HCT116 (cell line): ENCODE measurements at regions not wholly inside any gene's neighbourhood (a gene's known extent, or its start where the extent isn't known, plus 50 kb on each side); places are given as distances from the start of the nearest gene placed in this dataset.

Experiments used
- ATAC-seq: fragments of 200-7000 bp; cut with Tn5 transposase; 2 replicates; pipeline ENCODE4 v1.9.1; 2020; ENCODE audit warnings: mild to moderate bottlenecking, moderate library complexity
- BruUV-seq: library from RNA; stranded (reverse); fragments of 400-500 nt; replicated peaks from 2 replicates; lab custom pipeline; 2021; lab: Mats Ljungman, UMichigan
- CTCF ChIA-PET: fragments of 300-600 bp; sonication (Branson Sonifier 250); formaldehyde crosslinking; loops from one replicate; lab custom pipeline; 2021; ENCODE audit warnings: antibody characterized with exemption; lab: Charles Lee
- POLR2A ChIA-PET: fragments of 300-600, 350-600 bp; sonication (Branson Sonifier 250); formaldehyde crosslinking; loops from one replicate; lab custom pipeline; 2021; ENCODE audit warnings: antibody characterized with exemption; lab: Charles Lee
- RAD21 ChIA-PET, 2 experiments: fragments of 300-600 bp; sonication (Branson Sonifier 250); formaldehyde crosslinking; loops; one replicate each; lab custom pipeline; 2023; ENCODE audit warnings: low total read pairs in 2 of 2; ENCODE audit not compliant: uncharacterized antibody in 2 of 2, unreplicated experiment in 2 of 2, low non-redundant PET in 1 of 2; lab: Charles Lee
- DNase-seq: peaks from one replicate; pipeline ENCODE4 v3.0.0-alpha.2; 2010; ENCODE audit warnings: low read depth, low spot score
- H2AFZ ChIP-seq: fragments of 200-600 bp; shearing (Covaris generic), sonication (generic); 2 replicates; pipeline ENCODE4 v1.6.1; 2017; ENCODE audit warnings: low read depth, mixed run types, mixed read lengths, antibody characterized with exemption, low read length; ENCODE audit not compliant: poor library complexity, severe bottlenecking
- H3K27ac ChIP-seq: 2 replicates; pipeline ENCODE4 v1.5.1; 2012; ENCODE audit warnings: low read depth, low read length
- H3K27me3 ChIP-seq: fragments of 200-600 bp; sonication (generic); 2 replicates; pipeline ENCODE4 v1.6.1; 2016; ENCODE audit warnings: mixed run types, low read length, mixed read lengths; ENCODE audit not compliant: insufficient read depth
- H3K36me3 ChIP-seq, 2 experiments: fragments of 200-500 bp in 1 of 2; fragments of 200-600 bp in 1 of 2; sonication (Bioruptor generic) in 1 of 2; sonication (generic) in 1 of 2; 2 replicates each; pipeline versions ENCODE4 v1.5.1 to v1.6.1; 2014 to 2016; ENCODE audit warnings: low read length in 2 of 2, inconsistent platforms in 1 of 2, mixed read lengths in 1 of 2, mixed run types in 1 of 2; ENCODE audit not compliant: insufficient read depth in 2 of 2, control insufficient read depth in 1 of 2
- H3K4me1 ChIP-seq, 2 experiments: fragments of 200-600 bp in 1 of 2; sonication (generic) in 1 of 2; 2 replicates each; pipeline versions ENCODE4 v1.5.1 to v1.6.1; 2012 to 2017; ENCODE audit warnings: low read length in 2 of 2, inconsistent platforms in 1 of 2, mild to moderate bottlenecking in 1 of 2, mixed read lengths in 1 of 2, mixed run types in 1 of 2, moderate library complexity in 1 of 2; ENCODE audit not compliant: insufficient read depth in 2 of 2, control insufficient read depth in 1 of 2
- H3K4me2 ChIP-seq: fragments of 200-600 bp; sonication (generic); 2 replicates; pipeline ENCODE4 v1.6.1; 2017; ENCODE audit warnings: mixed run types, low read length, mixed read lengths
- H3K4me3 ChIP-seq, 2 experiments: fragments of 200-600 bp in 1 of 2; sonication (generic) in 1 of 2; replicated peaks in 1 of 2; 2 replicates each; pipeline ENCODE4 v1.5.1; 2011 to 2016; ENCODE audit warnings: low read length in 2 of 2, control low read depth in 1 of 2, low read depth in 1 of 2, mild to moderate bottlenecking in 1 of 2, mixed read lengths in 1 of 2, mixed run types in 1 of 2
- H3K79me2 ChIP-seq: fragments of 200-600 bp; sonication (generic); 2 replicates; pipeline ENCODE4 v1.6.1; 2017; ENCODE audit warnings: mild to moderate bottlenecking, mixed run types, low read length, moderate library complexity, mixed read lengths; ENCODE audit not compliant: insufficient read depth
- H3K9ac ChIP-seq: fragments of 200-600 bp; sonication (generic); 2 replicates; pipeline ENCODE4 v1.6.1; 2016; ENCODE audit warnings: low read length, mixed read lengths
- H3K9me2 ChIP-seq: fragments of 200-600 bp; sonication (generic), shearing (Covaris generic); 2 replicates; pipeline ENCODE4 v1.6.1; 2017; ENCODE audit warnings: mixed run types, mild to moderate bottlenecking, moderate library complexity; ENCODE audit not compliant: insufficient read depth
- H3K9me3 ChIP-seq, 2 experiments: fragments of 200-500 bp in 1 of 2; fragments of 200-600 bp in 1 of 2; sonication (Bioruptor generic) in 1 of 2; sonication (generic) in 1 of 2; 2 replicates each; pipeline ENCODE4 v1.6.1; 2014 to 2017; ENCODE audit warnings: low read length in 2 of 2, mixed read lengths in 2 of 2, inconsistent platforms in 1 of 2, low read depth in 1 of 2, mild to moderate bottlenecking in 1 of 2, mixed run types in 1 of 2, moderate library complexity in 1 of 2; ENCODE audit not compliant: control insufficient read depth in 1 of 2, insufficient read depth in 1 of 2
- H4K20me1 ChIP-seq: fragments of 200-600 bp; sonication (generic), shearing (Covaris generic); 2 replicates; pipeline ENCODE4 v1.6.1; 2017; ENCODE audit warnings: mixed run types, mild to moderate bottlenecking, moderate library complexity; ENCODE audit not compliant: insufficient read depth
- CBX3 ChIP-seq: IDR thresholded peaks from 2 replicates; pipeline ENCODE4 v1.6.1; 2012; ENCODE audit warnings: low read depth
- EGR1 ChIP-seq: IDR thresholded peaks from 2 replicates; pipeline ENCODE4 v1.6.1; 2012; ENCODE audit warnings: low read depth
- ELF1 ChIP-seq: IDR thresholded peaks from 2 replicates; pipeline ENCODE4 v1.6.1; 2012; ENCODE audit warnings: low read depth, borderline replicate concordance
- EZH2 ChIP-seq: fragments of 200-600 bp; sonication (generic); IDR thresholded peaks from 2 replicates; pipeline ENCODE4 v1.6.1; 2017; ENCODE audit warnings: antibody characterized with exemption, mixed run types
- FOSL1 ChIP-seq: IDR thresholded peaks from 2 replicates; pipeline ENCODE4 v1.6.1; 2012; ENCODE audit warnings: low read depth
- JUND ChIP-seq: IDR thresholded peaks from 2 replicates; pipeline ENCODE4 v1.6.1; 2012
- POLR2A ChIP-seq: IDR thresholded peaks from 2 replicates; pipeline ENCODE4 v1.7.0; 2011; ENCODE audit warnings: borderline replicate concordance; ENCODE audit not compliant: insufficient read depth, insufficient read length; ENCODE audit errors: extremely low read depth
- REST ChIP-seq: IDR thresholded peaks from 2 replicates; pipeline ENCODE4 v1.6.1; 2012; ENCODE audit warnings: low read depth
- SP1 ChIP-seq: IDR thresholded peaks from 2 replicates; pipeline ENCODE4 v1.6.1; 2012; ENCODE audit warnings: low read depth
- SRF ChIP-seq: IDR thresholded peaks from 2 replicates; pipeline ENCODE4 v1.6.1; 2012; ENCODE audit warnings: low read depth
- TCF7L2 ChIP-seq: IDR thresholded peaks from 2 replicates; pipeline ENCODE4 v1.7.0; 2011; ENCODE audit warnings: borderline replicate concordance, inconsistent platforms; ENCODE audit not compliant: insufficient read depth, insufficient read length; ENCODE audit errors: extremely low read depth
- YY1 ChIP-seq: IDR thresholded peaks from 2 replicates; pipeline ENCODE4 v1.6.1; 2011; ENCODE audit warnings: low read length, low read depth, moderate library complexity, mild to moderate bottlenecking; ENCODE audit not compliant: insufficient replicate concordance; ENCODE audit errors: extremely low read depth
- ZBTB33 ChIP-seq: IDR thresholded peaks from 2 replicates; pipeline ENCODE4 v1.6.1; 2011; ENCODE audit warnings: mild to moderate bottlenecking, low read length, moderate library complexity; ENCODE audit not compliant: insufficient replicate concordance; ENCODE audit errors: extremely low read depth
- ZNF274 ChIP-seq: fragments of 200-500 bp; sonication (Bioruptor generic); IDR thresholded peaks from 2 replicates; pipeline ENCODE4 v1.6.1; 2014; ENCODE audit warnings: mild to moderate bottlenecking, low read depth, low read length, inconsistent platforms
- intact Hi-C: fragments of 100-400 bp; cut with micrococcal nuclease; formaldehyde crosslinking; loops from 2 replicates; pipeline ENCODE4 v1.10.0; 2022
- TF ChIP-seq, protein P1 (sequence below): IDR thresholded peaks from 2 replicates; pipeline ENCODE4 v1.6.1; 2012

DNA sequence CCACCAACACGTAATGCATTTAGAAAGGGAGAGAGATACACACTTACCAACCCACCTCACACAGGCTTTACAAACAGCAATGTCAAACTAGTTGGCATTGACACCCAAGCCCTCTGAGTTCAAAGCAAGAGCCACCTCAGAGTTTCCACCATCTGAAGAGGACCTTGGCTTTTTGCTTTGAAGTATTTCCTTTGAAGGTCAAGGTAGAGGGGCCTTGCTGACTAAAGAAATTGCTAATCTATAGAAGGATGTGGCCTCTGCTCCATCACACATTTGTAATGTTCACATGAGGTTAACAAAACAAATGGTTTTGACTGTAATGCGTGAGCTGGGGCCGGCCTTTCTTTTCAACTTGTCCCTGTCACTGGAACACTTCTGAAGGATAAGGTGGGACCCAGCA, 117.7 kb downstream of the POLR2M start:
- no peak overlapping the region for H3K4me3 ChIP-seq
- no peak overlapping the region for H3K4me2 ChIP-seq
- no peaks in the 10 kb centered on the region for H3K27me3 ChIP-seq
- H3K36me3 ChIP-seq: no peaks in the 10 kb centered on the region
- H3K9ac ChIP-seq: no peak overlapping the region
- H4K20me1 ChIP-seq: no peaks in the 10 kb centered on the region
- no TSS peak for BruUV-seq
- RAD21 ChIA-PET: no interaction called here
- ATAC-seq (no peak), DNase-seq (no peak)
- POLR2A ChIA-PET: no interaction called here
- no peaks in the 10 kb centered on the region for H3K9me3 ChIP-seq
- CTCF ChIA-PET: interaction anchor here (1.4 kb wide), 1 partner anchor 36 kb away, joined by 4 read pairs; no protein-coding TSS in a partner anchor
- no peak for TF ChIP-seq POLR2A
- TF ChIP-seq ZBTB33: no peak
- no peak for TF ChIP-seq SP1
- peak; percentile 81 for TF ChIP-seq TCF7L2
- intact Hi-C loops: no loop called here
- no peak overlapping the region for H3K27ac ChIP-seq
- H3K4me1 ChIP-seq: no peaks in the 10 kb centered on the region
- no peaks in the 10 kb centered on the region for H3K79me2 ChIP-seq
- H3K9me2 ChIP-seq: no peaks in the 10 kb centered on the region
- H2AFZ ChIP-seq: no peak overlapping the region

GRCh38 chr15:57827021-57827420, 120.5 kb downstream of the POLR2M start:
- Histone ChIP-seq H3K9me3 (no peaks in the 10 kb centered on the region), H3K4me2 (no peak overlapping the region), H2AFZ (no peak overlapping the region), H3K9ac (no peak overlapping the region), H3K79me2 (no peaks in the 10 kb centered on the region), H3K27ac (no peak overlapping the region), H3K4me1 (no peaks in the 10 kb centered on the region), H3K9me2 (no peaks in the 10 kb centered on the region), H3K4me3 (no peak overlapping the region), H4K20me1 (no peaks in the 10 kb centered on the region), H3K27me3 (no peaks in the 10 kb centered on the region), H3K36me3 (no peaks in the 10 kb centered on the region)
- no TSS peak for BruUV-seq
- intact Hi-C loops: no loop called here
- ATAC-seq: no peak
- POLR2A ChIA-PET: no interaction called here
- DNase-seq: no peak
- CTCF ChIA-PET: no interaction called here
- RAD21 ChIA-PET: no interaction called here
- TF ChIP-seq, protein P1, sequence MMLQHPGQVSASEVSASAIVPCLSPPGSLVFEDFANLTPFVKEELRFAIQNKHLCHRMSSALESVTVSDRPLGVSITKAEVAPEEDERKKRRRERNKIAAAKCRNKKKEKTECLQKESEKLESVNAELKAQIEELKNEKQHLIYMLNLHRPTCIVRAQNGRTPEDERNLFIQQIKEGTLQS: no peak
- no peak for TF ChIP-seq POLR2A
- no peak for TF ChIP-seq JUND
- TF ChIP-seq CBX3: no peak
- TF ChIP-seq FOSL1: no peak
- no peak for TF ChIP-seq EGR1
- no peak for TF ChIP-seq EZH2
- no peak for TF ChIP-seq YY1
- TF ChIP-seq REST: no peak
- no peak for TF ChIP-seq TCF7L2
- no peak for TF ChIP-seq ELF1
- TF ChIP-seq ZNF274: no peak
- no peak for TF ChIP-seq SRF
